ENCODE measurements at regions not wholly inside any gene's neighbourhood (a gene's known extent, or its start where the extent isn't known, plus 50 kb on each side); places are given as distances from the start of the nearest gene placed in this dataset.

DNA sequence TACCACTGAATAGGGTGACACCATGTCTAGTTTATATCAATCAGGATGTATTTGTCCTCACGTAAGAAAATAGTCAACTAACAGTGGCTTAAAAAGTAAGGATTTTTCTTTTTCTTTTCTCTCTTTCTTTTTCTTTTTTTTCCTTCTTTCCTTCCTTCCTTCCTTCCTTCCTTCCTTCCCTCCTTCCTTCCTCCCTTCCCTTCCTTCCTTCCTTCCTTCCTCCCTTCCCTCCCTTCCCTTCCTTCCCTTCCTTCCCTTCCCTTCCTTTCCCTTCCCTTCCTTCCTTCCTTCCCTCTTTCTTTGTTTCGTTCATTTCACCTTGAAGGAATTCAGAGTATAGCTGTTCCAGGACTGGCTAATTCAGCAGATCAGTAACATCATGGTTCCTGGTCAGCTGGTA, 83.2 kb downstream of the SOX4 start:
- H3K9me1 ChIP-seq (replicated peaks; ENCODE audit: control insufficient read depth, extremely low read depth, insufficient read depth, low read length): no peaks in the 10 kb centered on the region
- FAIRE-seq: no peak
- no peak overlapping the region for H3K9ac ChIP-seq (replicated peaks; ENCODE audit: extremely low read depth, insufficient read depth, low read length)
- TF ChIP-seq EZH2 (IDR thresholded peaks at IDR 0.05; ENCODE audit: borderline replicate concordance, low read depth, low read length, severe bottlenecking) (no peak), JUN (IDR thresholded peaks at IDR 0.05; ENCODE audit: borderline replicate concordance, insufficient read depth, insufficient read length, low read depth) (no peak), POLR2AphosphoS5 (IDR thresholded peaks at IDR 0.05; ENCODE audit: insufficient read depth, low read depth, low read length) (no peak), MYC (IDR thresholded peaks at IDR 0.05; ENCODE audit: low read depth, low read length) (no peak), POLR2A (IDR thresholded peaks at IDR 0.05; ENCODE audit: low read depth, low read length) (no peak), GATA2 (IDR thresholded peaks at IDR 0.05; ENCODE audit: insufficient read depth, insufficient read length, low read depth, low read length) (no peak)
- TF ChIP-seq, protein P1, sequence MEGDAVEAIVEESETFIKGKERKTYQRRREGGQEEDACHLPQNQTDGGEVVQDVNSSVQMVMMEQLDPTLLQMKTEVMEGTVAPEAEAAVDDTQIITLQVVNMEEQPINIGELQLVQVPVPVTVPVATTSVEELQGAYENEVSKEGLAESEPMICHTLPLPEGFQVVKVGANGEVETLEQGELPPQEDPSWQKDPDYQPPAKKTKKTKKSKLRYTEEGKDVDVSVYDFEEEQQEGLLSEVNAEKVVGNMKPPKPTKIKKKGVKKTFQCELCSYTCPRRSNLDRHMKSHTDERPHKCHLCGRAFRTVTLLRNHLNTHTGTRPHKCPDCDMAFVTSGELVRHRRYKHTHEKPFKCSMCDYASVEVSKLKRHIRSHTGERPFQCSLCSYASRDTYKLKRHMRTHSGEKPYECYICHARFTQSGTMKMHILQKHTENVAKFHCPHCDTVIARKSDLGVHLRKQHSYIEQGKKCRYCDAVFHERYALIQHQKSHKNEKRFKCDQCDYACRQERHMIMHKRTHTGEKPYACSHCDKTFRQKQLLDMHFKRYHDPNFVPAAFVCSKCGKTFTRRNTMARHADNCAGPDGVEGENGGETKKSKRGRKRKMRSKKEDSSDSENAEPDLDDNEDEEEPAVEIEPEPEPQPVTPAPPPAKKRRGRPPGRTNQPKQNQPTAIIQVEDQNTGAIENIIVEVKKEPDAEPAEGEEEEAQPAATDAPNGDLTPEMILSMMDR (IDR thresholded peaks at IDR 0.05; ENCODE audit: extremely low read depth in 1 of 2, insufficient read depth in 1 of 2, low read depth in 1 of 2, low read length in 2 of 2): no peak
- TF ChIP-seq, protein P2, sequence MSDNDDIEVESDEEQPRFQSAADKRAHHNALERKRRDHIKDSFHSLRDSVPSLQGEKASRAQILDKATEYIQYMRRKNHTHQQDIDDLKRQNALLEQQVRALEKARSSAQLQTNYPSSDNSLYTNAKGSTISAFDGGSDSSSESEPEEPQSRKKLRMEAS (IDR thresholded peaks at IDR 0.05; ENCODE audit: insufficient read depth, insufficient read length): no peak
- H3K4me3 ChIP-seq (replicated peaks in 1 of 3; ENCODE audit: insufficient read depth in 1 of 3, low read depth in 1 of 3, low read length in 3 of 3): no peak overlapping the region
- no peak overlapping the region for H3K4me2 ChIP-seq (ENCODE audit: insufficient read depth, low read length)
- H3K36me3 ChIP-seq (ENCODE audit: control insufficient read depth in 2 of 2, extremely low read depth in 1 of 2, insufficient read depth in 2 of 2, low read length in 2 of 2): no peaks in the 10 kb centered on the region
- BruUV-seq (replicated peaks): no TSS peak
- H3K9me3 ChIP-seq (replicated peaks; ENCODE audit: control insufficient read depth, insufficient read depth, low read length): no peaks in the 10 kb centered on the region
- ChIA-PET CTCF (no interaction called here), POLR2A (interaction anchor here (0.8 kb wide), 1 partner anchor 162 kb away, joined by 7 read pairs; no protein-coding TSS in a partner anchor)
- no peaks in the 10 kb centered on the region for H3K27me3 ChIP-seq (ENCODE audit: control insufficient read depth in 2 of 2, insufficient read depth in 2 of 2, low read length in 2 of 2)
- no peak overlapping the region for H2AFZ ChIP-seq (ENCODE audit: low read depth, low read length)
- H4K20me1 ChIP-seq (replicated peaks; ENCODE audit: control insufficient read depth, extremely low read depth, insufficient read depth, low read length): no peaks in the 10 kb centered on the region
- dilution Hi-C loops (cut with MboI; ENCODE audit: extremely low pct_ligation_motif_present, low sequenced_read_pairs) (no loop called here), intact Hi-C loops (cut with micrococcal nuclease) (no loop called here)
- peaks cover 33% of the 10 kb centered on the region for H3K79me2 ChIP-seq (ENCODE audit: control insufficient read depth, insufficient read depth, low read length)
- no peak for DNase-seq (ENCODE audit: low read depth, low spot score)
- no peak overlapping the region for H3K27ac ChIP-seq (ENCODE audit: insufficient read depth, low read depth, low read length)
- peaks cover 14% of the 10 kb centered on the region for H3K4me1 ChIP-seq (ENCODE audit: control insufficient read depth, extremely low read depth, insufficient read depth, low read length)

Data from endothelial cell of umbilical vein (primary cell).